ENCODE measurements at regions not wholly inside any gene's neighbourhood (a gene's known extent, or its start where the extent isn't known, plus 50 kb on each side); places are given as distances from the start of the nearest gene placed in this dataset.

DNA sequence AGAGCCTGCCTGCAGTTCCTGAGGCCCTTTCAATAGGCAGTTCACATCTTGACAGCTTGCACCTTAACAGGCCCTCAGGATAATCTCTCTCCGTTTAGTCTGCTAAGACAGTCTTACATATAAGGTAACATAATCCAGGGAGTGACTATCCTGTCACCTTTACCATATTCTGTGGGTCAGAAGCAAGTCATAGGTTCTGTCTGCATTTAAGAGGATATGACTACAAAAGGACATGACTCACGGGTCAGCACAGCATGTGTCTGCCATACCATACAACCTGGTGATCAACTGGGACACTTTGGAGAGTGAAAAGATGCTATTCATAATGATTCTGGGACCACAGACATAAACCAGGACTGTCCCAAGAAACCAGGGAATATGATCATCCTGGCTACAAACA is 611.1 kb downstream of the SOX6 start:
- no peak for DNase-seq

- no peak for DNase-seq
Observed at GRCh38 chr11:15747671-15748070, 608.7 kb downstream of the SOX6 start.

GRCh38 chr11:15748132-15748531 is 608.2 kb downstream of the SOX6 start:
- DNase-seq, result no peak

- no peak for DNase-seq
Observed at GRCh38 chr11:15748741-15749140, 607.6 kb downstream of the SOX6 start.

DNA sequence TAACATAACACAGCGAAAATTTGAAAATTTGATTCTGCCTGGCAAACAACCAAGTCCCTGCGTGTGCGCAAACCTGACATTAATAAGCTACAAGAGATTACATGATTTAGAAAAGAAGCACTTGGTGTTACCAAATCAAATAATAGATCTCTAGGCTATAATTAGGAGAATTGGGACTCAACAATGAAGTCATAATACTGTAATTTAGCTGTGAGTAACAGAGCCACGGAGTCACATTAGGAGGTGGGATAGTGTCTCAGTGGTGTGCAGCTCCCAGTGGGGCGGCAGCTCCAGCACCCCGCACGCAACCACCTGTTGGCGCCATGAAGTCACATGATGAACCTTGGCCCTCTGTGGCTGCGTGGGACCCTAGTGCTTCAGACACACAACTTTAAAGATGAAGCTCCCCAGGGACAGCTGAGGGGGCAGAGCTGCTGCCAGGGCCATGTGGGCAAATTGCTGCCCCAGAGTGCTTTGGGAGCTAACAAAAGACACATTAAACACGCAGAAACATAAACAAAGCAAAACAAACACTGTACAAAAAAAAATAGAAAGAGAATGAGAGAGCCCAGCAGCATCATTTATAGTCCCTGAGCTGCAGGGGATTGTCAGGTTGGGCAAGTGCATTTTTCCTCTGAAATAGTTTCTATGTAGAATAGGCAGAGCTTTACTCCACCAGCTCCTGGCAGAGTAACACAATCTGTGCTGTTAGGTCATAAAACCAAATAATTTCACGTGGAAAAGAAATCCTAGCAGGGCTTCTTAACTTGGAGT is 605.6 kb downstream of the SOX6 start:
- no peak for DNase-seq

- no peak for DNase-seq
Observed at GRCh38 chr11:15754221-15754620, 602.1 kb downstream of the SOX6 start.

DNA sequence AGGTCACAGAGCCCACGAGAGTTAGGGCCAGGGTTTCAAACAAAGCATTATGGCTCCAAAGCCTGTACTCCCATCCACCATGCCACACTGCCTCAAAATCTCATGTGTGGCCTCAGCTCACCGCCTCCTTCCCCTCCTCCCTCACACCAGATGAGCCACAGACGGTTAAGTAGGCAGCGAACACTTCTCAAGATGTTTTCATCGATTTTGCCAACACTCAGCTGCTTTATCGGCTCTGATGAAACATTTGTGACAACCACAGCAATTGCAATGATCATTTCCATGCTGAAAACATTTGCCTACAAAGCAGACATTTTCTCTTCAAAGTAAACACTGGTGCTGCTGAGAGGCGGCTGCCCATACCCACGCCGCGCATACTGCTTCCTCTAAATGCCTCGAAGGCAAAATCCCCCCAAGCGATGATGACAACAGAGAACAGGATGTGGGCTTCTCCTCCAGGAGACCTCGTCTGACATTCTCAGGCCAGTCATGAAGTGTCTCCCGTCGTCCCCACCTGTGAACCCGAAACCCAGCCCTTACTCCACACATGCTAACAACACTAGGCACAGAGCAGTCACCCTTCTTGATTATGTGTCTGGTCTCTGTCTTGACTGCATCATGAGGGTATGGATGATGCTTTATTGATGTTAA is 599.2 kb downstream of the SOX6 start:
- DNase-seq, result no peak

- no peak for DNase-seq
Observed at GRCh38 chr11:15758857-15759465, 597.4 kb downstream of the SOX6 start.

DNA sequence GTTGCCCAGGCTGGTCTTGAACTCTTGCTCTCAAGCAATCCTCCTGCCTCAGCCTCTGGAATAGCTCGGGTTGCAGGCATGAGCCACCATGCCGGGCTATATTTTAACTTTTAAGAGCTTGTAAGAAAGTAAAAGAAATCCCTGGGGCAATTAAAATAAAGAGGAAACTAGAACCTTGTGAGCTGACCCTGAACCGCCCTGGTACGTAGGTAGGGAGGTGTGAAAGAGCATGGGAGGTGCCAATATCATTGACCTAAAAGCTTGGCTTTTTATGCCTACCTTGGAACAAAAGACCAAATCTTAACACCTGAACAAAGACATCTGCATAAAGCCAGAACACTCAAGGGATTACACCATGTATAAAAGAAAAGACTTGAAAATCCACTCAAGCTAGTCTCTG is 595.1 kb downstream of the SOX6 start:
- DNase-seq, result no peak

GRCh38 chr11:15764326-15764725 is 592.0 kb downstream of the SOX6 start:
- DNase-seq, result no peak

GRCh38 chr11:15764948-15765347 is 591.4 kb downstream of the SOX6 start:
- DNase-seq, result no peak

DNA sequence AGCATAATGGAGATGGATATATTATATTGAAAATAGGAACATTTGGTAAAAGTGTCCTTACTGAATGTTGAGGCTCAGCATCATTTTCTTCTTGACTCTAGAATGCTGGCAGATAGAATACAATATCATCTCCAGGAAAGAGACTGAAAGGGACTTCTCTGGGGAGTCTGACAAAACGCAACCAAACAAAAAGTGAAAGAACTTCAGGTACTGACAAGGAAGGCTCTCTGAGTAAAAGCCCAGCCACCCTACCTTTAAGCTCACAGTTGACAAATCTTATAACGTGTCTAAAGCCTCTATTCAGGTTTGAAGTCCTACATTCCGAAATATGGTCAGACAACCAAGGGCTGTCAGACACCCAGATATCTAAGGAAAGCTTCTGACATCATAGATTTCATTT is 590.8 kb downstream of the SOX6 start:
- no peak for DNase-seq

GRCh38 chr11:15768321-15768720 is 588.0 kb downstream of the SOX6 start:
- no peak for DNase-seq

DNA sequence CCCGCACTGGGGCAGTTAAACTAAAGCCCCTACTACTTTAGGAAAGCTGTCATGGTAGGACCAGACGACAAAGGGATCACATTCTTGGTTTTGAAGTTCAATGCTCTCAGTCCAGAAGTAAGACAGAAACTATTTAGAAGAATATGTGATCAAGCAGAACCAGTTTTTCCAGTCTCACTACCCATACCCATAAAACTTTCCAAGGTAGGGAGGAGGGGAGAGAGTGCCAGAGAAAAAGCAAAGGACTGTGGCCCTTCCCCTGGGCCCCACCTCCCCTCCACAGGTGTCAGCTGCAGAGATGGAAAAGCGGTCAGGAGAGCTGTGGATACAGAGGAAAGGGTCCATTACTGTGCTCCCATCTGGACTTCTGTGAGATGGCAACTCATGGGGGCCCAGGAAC is 587.1 kb downstream of the SOX6 start:
- no peak for DNase-seq

DNA sequence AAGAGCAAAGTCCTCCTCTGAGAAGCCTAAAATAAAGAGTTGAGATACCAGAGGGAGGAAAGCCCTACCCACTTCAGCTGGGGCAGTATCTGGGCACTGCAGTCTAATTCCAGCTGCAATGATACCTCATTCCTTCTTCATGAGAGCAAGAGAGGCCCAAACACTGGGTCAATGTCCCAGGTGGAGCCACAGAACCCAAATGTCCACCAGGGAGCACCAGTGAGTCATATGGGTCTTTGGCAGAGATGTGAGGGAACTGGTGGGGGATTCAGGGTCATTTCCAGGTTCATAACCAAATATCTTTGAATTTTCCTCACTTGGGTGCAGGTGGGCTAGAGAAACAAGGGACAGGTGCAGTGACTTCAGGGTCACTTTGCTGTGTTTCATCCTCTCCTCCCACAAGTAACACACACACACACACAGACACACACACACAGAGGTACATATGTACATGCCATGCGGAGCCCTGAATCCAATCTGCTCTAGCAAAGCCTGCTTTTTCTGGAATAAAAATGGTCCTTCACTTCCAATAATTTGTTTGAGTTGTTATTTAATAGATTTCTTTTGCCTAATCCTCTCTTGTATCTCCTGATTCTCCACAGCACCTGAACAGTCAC is 585.4 kb downstream of the SOX6 start:
- no peak for DNase-seq

DNA sequence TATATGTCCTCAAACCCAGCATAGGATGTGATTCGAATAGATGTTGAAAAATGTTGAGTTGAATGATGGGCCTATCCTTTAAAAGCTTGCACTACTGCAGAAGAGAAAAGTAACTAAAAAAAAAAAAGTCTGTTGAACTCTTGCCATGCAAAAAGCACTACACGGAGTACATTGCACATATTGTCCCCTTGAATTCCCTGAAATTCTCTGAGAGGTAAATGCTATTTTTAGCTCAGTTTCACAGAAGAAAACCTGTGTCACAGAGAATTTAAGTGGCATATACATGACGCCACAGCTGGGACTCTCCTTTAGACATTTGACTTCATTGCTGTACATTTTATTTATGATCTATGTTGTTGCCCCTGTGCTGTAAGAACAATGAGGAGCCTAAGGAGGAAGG is 583.8 kb downstream of the SOX6 start:
- no peak for DNase-seq

DNA sequence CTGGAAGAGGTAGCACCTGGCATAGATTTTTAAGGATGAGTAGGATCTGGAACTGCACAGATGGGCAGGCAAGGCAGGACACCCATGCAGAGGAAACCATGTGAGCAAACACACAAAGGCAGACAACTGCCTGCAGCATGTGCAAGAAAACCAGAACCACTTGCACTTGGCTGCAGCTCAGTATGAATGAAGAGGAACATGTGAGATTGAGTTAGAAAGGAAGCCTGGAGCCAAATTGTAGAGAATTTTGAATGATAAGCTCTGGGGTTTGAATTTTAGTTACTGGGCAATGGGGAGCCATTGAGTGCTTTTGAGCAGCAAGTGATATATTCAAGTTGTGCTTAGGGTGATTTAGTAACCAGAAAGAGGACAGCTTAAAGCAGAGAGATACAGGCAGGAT is 583.4 kb downstream of the SOX6 start:
- no peak for DNase-seq

- no peak for DNase-seq
Observed at GRCh38 chr11:15773476-15774387, 582.6 kb downstream of the SOX6 start.

DNA sequence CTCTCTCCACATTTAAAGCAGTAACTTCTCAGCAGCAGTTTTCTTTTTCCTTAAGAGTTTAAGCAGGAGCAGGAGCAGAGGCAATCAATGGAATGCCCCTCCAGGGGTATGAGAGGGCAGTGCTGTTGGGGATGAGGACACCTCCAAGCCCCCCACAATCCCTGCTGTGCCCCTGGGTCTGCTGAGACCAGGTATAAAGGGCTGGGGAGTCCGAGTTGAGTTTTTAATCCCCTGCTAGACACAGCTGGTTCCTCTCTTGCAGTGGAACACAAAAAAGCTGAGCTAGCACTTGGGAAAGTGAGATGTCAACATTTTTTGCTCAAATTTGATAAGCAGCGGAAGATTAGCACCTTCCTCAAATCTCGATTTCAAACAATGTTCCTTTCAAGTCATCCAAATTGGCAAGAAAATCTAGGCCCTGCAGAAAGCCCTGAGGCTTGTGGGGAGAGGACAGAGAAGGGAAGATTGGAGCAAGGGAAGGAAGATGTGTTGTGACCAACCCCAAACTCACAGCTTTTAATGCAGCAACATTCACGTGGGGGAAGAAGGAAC is 581.9 kb downstream of the SOX6 start:
- no peak for DNase-seq

DNA sequence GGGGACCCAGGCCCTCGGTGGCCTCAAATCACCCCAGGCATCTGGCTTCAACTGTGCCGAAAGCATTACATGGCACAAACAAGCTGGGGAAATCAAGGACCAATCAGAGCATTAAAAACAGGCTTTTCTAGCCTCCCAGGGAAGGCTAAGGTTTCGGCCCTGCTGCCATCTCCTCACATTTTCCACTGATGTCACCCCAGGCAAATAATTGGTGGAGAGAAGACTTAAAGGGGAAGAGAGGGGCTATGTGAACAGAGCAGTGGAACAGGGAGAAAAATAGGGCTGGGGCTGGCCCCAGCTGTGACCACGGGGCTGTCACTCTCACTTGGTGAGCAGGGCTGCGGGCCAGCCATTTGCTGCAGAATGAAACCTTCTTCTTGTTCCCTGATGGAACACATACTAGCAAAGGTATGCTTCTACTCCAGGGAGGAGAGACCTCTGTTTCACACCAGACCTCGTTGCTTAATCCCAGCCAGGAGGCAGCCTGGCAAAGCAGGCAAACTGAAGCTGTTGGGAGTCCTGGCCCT is 581.3 kb downstream of the SOX6 start:
- DNase-seq, result no peak

GRCh38 chr11:15775797-15776196 is 580.5 kb downstream of the SOX6 start:
- no peak for DNase-seq

DNA sequence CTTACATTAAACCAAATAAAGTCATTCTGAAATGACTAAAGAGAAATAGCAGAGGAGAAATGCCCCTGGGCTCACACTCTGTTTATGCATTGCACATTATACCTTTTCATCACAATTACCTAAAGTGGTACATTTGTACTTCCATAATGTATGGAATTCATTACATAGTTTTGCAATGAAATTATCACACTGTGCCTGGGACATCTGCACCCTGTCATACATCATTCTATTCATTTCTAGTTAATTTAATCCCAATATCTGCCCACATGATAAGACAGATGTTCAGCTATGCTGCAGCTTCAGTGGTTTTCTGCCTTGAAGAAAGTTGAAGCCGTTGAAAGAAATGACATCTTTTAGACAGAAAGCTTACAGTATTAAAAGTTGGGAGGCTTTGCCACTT is 580.0 kb downstream of the SOX6 start:
- no peak for DNase-seq

Data from NCI-H1048 (cell line).